NCI-H1092 (cell line): ENCODE measurements at regions not wholly inside any gene's neighbourhood (a gene's known extent, or its start where the extent isn't known, plus 50 kb on each side); places are given as distances from the start of the nearest gene placed in this dataset.
A peak's percentile ranks its signal among the peaks of the same experiment; 100 is the strongest.
"Not testable (repeated sequence)": the region's sequence is repeated elsewhere in the genome, so short reads cannot be mapped to it uniquely, and the experiment has no call there.

Experiments used
- DNase-seq: peaks from one replicate; lab custom pipeline; 2025; lab: John Stamatoyannopoulos, UW

DNA sequence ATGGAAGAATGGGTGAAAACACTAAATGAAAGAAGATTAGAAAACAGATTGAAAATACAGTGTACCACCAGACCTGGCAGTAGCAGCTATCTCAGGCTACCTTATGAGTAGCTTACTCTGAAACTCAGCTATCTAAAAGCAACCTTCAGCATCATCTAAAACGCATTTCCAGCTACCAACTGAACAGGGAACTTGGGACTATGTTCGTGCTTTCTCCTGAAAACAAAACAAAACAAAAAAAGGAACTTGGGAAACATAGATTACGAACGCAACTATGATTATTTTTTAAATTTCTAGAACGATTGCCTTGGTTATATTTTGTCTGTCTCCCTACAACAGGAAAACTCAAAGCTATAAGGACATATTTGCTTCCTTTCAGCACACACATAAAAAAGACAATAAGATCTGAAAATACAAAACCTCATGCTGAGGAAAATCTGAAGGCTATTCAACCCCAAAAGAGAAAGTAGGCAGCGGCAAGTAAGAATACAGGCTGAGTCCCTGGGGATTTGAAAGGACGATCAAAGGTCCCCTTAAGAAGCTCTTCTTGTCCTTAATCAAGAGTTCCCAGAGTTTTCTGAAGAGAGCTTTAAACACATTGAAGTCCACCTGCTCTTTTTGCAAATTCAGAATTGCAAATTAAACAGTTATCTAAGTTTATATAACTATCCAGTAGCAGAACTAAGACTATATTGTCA lies 53.4 kb downstream of the OR2K2 start:
- no peak for DNase-seq

DNA sequence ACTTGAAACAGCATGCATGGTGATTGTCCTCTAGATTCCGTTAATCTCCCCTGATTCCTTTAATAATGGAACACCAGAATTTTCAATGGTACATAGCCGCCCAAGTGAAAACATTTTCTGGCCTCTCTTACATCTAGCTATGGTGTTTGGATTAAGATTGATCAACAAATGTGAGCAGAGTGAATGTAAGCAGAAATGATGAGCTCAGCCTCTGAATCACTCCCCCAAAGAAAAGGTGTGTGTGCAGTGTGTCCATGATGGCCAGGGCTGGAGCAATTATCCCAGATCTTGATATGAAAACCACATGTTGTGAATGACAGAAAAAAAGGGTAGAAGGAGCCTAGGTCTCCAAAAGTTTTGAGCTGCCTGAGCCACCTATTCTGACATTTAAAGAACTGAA lies 55.3 kb downstream of the OR2K2 start:
- DNase-seq, result no peak

DNA sequence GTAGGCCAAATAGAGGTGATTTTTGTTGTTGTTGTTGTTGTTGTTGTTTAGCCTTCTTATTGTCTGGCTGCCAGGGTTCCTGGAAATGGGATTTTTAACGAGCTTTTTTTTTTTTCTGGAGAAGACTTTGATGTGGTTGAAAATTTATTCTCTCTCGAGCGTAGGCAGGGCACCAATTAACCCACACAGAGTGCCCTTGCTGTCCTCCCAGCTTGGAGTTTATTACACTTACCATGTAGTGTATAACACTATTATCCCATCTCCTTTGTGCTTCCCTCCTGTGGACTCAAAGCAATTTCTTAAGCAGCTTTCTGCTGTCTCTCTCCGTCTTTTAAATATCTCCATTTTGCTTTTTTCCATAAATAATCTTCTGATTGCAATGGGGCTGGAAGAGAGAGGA lies 57.4 kb downstream of the OR2K2 start:
- no peak for DNase-seq

DNA sequence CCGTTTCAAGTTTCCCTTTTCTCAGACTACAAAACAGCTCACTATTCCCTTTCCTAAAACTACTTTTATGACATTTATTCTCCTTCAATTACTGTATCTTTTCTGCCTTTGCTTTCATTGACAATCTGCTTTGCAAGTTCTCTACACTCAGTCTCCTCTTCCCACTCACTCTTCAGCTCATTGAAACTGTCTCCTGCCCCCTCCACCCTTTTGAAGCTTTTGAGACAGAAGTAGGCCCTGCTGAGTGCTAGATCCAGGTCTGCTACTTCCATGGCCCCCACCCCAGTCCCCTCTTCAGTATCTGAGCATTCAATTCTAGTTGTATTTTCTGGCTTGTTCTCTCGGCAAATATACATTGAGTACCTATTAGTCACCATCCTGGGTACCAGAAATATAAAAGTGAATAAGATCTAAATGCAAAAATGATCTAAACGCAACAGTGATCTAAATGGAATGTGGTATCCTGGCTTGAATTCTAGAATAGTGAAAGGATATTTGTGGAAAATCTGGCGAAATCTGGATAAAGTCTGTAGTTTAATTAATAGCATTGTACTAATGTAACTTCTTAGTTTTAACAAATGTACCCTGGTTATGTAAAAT lies 58.4 kb downstream of the OR2K2 start:
- no peak for DNase-seq

DNA sequence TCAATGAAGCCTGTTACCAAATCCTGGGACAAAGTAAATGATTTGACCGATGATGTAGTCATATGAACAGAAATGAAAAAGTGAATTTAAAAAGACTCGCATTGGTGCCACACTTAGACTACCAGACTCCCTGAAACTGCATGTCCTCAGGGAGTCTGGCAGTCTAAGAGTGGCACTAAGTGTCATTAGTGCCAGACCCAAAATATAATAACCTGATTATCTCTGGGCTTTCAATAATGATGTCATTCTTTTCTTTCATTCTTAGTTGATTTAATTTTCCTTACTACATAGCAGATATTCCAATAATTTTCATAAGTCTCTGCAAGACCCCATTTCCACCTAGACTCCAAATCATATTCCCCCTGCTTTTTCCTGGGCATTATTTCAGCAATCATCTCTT lies 59.0 kb downstream of the OR2K2 start:
- DNase-seq, result no peak

DNA sequence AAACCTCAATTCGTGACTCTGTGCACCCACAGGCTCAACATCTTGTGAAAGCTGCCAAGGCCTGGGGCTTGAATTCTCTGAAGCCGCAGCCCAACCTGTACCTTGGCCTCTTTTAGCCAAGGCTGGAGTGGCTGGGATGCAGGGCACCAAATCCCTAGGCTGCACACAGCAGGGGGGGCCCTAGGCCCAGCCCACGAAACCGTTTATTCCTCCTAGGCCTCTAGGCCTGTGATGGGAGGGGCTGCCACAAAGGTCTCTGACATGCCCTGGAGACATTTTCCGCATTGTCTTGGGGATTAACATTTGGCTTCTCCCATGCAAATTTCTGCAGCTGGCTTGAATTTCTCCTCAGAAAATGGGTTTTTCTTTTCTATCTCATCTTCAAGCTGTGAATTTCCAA lies 64.0 kb downstream of the OR2K2 start:
- not testable (repeated sequence) for DNase-seq

DNA sequence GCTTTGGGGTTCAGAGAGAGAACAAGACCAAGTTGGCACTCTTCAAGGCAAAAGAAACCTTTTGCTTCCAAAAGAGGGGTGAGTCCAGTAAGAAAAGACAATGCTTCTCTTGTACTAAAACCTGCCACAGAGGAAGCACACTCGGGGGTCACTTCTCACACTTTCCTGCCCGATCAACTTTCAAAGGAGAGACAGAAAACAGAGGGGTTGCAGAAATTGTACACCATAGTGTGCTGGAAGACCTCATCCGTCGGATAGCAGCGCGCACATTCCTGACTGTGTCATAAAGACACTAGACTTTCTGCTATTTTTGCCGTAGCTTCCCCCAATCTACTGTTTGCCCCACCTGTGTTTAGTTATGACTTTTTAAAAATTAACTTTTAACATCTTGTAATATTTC lies 66.9 kb downstream of the OR2K2 start:
- no peak for DNase-seq

DNA sequence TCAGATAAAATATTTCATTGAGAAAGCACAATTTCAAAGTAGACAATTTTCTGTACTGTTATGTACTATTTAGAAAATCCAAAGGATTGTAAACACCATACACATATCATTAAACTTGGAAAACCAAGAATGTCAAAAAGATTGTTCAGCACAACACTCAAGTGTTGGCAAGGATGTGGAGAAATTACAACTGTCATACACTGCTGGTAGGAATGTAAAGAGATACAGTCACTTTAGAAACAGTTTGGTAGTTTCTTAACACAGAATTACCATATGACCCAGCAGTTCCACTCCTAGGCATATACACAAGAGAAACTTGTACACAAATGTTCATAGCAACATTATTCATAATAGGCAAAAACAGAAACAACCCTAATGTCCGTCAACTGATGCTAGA lies 71.2 kb downstream of the OR2K2 start:
- no peak for DNase-seq

DNA sequence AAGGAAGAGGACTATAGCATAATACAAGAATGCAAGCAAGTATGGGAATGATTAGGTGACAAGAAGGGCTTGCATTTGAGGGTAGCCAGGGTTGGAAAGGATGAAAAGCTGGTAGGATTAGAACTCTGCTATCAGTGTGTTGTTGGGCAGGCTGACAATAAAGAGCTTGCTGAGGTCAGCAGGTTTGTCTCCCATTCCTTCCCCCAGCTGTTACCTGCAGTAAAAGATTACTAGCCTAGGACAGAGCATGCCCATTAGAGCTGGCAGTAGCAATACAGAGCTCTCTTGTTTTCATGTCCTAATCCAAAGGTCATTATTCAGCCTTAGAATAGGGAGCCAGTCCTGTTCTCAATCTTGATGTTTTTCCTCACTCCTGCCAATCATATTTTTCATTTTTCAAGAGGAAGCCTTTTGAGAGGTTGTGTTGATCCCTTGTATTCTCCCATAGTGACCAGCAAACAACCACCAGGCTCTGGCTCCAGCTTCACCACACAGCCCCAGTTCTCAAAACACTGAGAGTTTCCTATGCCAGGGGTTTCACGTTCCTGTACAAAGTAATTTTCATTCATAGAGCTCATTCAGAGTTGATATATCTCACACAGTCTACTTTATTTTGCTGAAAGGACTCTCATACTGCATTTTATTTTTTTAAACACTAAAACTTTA lies 71.7 kb downstream of the OR2K2 start:
- no peak for DNase-seq

DNA sequence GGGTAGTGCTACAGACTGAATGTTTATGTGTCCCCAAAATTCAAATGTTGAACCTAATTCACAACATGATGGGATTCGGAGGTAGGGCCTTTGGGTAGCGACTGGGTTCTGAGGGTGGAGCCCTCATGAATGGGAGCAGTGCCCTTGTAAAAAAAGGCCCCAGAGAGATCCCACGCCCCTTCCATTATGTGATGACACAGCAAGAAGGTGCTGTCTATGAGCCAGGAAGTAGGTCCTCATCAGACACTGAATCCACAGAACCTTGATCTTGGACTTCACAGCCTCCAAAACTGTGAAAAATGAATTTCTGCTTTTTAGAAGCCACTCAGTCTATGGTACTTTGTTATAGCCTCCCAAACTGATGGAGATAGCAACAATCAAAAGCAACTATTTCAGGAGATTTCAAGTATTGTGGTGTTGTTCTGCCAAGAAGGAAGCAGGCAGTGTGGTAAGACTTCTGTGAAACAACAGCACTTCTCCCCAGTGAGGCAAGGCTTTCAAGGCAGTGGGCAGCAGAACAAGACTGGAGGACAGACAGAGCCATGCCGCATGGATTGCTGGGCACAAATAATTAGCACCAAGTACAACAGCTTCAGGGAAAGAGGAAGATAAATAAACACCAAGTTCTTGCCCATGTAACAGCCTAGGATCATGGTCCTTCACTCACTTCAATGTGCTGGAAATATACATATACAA lies 76.1 kb downstream of the OR2K2 start:
- DNase-seq, result no peak

DNA sequence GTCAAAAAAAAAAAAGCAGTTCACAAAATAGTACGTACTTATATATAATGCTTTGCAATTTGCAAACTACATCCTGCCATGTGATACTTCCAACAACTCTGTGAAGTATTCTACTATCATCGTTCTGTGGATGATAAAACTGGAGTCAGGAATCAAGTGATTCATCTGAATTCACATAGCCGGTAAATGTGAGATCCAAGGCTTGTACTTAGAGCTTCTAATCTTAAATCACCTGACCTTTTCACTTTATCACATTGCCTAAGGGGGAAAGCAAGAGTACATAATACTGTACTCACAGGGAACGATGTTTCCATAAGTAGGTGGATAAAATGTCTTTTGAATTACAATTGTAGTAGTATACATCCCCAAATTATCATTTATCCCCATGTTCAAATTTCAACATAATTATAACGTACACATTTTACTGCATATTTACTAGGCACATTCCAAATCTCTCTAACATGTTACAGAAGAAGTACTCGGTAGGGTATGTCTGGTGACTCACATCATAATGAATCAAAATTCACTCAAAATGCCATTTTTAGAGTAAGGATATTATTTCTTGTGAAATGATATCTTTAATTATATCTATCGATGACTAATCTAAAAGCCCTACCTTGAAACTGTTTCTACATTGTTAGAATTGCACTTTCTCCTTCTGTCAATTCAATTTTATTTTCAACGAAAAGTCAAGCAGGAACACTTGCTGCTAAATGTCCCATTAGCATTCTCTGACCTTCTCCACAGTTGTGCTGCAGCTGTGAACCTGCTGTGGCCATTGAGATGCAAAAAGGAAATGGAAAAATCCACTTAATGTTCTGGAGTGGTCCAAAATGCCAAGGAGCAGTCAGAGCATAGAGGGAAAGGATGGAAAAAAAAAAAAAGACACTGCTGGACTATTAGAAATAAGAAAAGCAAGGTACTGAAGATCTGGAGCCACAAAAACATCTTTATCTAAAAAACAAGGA lies 78.9 kb downstream of the OR2K2 start:
- no peak for DNase-seq

DNA sequence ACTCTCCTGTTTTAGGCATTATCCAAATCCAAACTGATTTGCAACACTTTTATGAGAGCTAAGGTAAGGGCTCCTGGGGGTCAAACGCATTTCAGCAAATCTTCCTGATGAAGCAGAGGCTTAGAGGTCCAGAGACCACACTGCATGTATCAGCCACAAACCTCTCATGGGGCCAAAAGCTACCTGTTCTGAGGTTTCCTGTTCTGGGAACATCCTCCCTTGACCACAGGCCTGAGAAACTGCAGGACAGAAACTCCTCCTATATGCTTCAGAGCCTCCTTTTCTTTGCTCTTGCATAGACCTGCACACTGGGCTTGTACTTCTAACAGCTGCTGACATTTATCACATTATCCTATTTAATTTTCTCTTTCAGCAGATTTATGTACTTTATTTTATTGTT lies 92.6 kb downstream of the OR2K2 start:
- DNase-seq, result no peak

DNA sequence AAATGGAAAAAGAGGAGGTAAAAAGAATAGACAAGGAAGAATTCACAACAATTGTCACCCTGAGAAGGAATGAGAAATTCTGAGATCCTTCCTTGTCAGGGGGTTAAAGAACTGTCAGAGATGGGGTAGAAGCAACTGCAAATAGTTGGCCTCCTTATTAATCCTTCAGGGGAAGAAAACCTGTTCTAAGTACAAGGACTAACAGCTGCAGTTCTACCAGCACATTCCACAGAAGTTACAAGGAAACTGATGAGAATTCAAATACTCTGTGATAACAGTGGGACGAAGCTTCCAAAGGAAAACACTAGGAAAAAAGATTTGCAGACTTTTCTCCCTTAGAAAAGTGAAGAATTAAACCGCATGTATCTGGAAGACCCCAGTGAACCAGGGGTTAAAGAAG lies 93.7 kb downstream of the OR2K2 start:
- DNase-seq, result no peak

DNA sequence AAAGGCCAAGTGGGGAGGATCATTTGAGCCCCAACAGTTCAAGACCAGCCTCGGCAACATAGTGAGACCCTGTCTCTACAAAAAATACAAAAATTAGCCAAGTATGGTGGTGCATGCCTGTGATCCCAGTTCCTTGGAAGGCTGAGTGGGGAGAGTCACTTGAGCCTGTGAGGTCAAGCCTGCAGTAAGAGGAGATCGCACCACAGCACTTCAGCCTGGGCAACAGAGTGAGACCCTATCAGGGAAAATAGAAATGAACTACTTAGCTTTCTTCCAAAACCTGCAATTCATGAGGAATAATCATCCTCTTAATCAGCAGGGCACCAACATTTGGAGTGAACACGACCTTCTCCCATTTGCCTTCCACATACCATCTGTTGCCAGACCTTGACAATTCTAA lies 96.1 kb downstream of the OR2K2 start:
- DNase-seq, result no peak

DNA sequence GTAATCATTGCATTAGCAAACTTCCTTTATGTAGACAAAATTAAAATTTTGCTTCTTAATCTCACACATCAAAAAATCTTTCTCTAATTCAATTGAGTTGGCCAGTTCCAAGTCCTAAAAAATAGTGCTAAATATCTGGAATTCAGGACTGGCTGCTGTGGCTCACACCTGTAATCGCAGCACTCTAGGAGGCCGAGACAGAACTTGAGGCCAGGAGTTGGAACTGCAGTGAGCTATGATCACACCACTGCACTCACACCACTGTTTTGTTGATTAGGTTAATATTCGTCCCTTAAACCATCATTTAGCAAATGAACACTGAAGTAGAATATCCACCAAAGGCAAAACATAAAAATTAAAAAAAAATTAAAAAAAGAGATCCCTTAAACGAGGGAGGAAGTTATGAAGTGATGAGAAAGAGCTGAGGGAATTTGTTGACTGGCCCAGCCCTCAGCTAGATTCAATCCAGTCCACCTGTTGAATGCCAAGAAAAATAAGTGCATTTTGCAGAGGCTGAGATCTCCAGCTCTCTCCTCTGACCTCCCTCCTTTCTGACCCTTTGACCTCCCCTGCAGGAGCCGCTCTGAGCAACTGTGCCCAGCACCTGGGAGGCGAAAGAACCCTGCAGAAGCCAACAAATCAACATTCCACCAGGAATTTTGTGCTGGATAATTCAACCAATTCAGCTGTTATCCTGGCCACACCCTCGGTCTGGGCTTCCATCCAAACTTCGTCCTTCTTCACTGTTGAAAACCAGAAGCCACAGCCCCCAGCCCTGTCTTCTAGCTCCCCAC lies 96.8 kb downstream of the OR2K2 start:
- no peak for DNase-seq

DNA sequence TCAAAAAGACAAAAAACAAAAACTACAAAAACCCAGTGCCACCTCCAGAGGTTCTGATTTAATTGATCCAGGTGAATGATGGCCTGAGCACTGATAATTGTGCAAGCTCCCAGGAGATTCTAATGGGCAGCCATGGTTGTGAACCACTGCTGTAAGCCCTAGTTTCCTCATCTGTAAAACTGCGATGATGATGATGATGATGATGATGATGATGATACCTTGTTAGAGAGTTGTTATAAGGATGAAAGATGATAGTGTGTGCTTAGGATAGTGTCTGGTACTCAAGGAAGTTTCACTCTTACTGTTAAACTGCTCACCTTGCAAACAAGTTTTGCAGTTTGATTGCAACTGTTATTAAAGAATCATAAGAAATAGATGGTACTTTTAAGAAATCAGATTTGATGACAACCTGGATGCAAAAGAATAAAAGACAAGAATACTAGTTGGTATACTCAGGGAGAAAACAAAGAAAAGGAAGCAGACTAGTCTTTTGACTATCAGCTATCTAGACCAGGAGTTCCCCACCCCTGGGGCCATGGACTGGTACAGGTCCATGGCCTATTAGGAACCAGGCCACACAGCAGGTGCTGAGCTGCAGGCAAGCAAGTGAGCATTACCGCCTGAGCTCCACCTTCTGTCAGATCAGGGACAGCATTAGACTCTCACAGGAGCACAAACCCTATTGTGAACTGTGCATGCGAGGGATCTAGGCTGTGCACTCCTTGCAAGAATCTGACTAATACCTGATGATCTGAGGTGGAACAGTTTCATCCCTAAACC lies 98.0 kb downstream of the OR2K2 start:
- DNase-seq, result no peak

DNA sequence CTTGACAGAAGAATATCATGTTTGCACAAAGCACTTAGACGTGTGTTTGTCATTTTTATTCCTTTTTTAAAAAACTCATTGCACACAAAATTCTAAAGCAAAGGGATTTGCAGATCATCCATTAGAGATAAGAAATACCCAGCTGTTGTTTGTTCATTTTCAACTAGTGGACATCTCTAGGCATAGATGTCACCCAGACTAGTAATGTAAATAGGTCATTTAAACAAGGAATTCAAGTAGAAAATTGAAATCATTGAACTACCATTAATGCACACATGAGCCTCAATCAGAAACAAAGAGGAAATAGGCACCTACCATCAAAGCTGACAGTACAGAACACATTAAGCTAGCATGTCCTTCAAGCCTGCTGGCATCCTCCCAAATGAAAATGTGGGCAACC lies 107.3 kb downstream of the OR2K2 start:
- peak; percentile 2 for DNase-seq

DNA sequence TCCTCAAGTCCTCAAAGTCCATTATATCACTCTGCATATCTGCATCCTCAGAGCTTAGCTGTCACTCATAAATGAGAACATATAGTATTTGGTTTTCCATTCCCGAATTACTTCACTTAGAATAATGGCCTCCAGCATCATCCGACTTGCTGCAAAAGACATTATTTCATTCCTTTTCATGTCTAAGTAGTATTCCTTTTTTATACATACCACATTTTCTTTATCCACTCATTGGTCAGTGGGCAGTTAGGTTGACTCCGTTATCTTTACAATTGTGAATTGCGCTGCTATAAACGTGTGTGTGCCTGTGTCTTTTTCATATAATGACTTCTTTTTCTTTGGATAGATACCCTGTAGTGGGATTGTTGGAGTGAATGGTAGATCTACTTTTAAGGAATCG lies 117.2 kb downstream of the OR2K2 start:
- DNase-seq, result no peak

DNA sequence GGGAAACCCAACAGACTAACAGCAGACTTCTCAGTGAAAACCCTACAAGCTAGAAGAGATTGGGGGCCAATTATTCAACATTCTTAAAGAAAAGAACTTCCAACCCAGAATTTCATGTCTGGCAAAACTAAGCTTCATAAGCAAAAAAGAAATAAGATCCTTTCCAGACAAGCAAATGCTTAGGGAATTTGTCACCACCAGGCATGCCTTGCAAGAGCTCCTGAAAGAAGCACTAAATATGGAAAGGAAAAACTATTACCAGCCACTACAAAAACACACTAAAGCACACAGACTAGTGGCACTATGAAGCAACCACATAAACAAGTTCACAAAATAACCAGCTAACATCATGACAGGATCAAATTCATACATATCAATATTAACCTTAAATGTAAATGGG lies 131.1 kb downstream of the OR2K2 start:
- DNase-seq, result no peak

DNA sequence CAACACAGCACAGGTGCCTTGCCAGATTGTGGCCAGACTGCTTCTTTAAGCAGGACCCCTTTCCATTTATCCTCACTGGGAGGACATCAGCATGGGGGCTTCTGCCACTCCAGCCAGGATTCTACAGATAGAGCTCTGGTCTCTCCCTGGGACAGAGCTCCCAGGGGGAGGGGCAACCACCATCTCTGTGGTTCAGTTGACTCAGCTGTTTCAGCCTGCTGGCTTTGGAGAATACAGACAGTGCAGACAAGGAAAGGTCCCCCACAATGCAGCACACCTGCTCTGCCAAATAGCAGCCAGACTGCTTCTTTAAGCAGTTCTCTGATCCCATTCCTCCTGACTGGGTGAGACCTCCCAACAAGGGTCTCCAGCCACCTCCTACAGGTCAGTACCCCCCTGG lies 132.8 kb downstream of the OR2K2 start:
- DNase-seq, result no peak
